SU-DHL-6 (cell line): ENCODE measurements at regions not wholly inside any gene's neighbourhood (a gene's known extent, or its start where the extent isn't known, plus 50 kb on each side); places are given as distances from the start of the nearest gene placed in this dataset.

Experiments used
- H2AFZ ChIP-seq: fragments of 200-600 bp; sonication (generic); 2 replicates; pipeline ENCODE4 v1.6.1; 2014; ENCODE audit warnings: low read depth, mild to moderate bottlenecking, moderate library complexity, mixed read lengths, antibody characterized with exemption, low read length; ENCODE audit not compliant: severe bottlenecking
- H3F3A ChIP-seq: fragments of 200-600 bp; shearing (Covaris generic); 2 replicates; pipeline ENCODE4 v1.6.0; 2016; ENCODE audit warnings: antibody characterized with exemption, mild to moderate bottlenecking; ENCODE audit not compliant: insufficient read depth
- H3K27ac ChIP-seq: fragments of 200-600 bp; sonication (generic); 2 replicates; pipeline ENCODE4 v1.5.1; 2016; ENCODE audit warnings: low read depth, mild to moderate bottlenecking, low read length, moderate library complexity, mixed read lengths
- H3K27me3 ChIP-seq: fragments of 200-600 bp; sonication (generic), shearing (Covaris generic); 2 replicates; pipeline ENCODE4 v1.6.0; 2014; ENCODE audit warnings: mild to moderate bottlenecking, low read length
- H3K36me3 ChIP-seq: fragments of 200-600 bp; sonication (generic); 2 replicates; pipeline ENCODE4 v1.6.1; 2014; ENCODE audit warnings: mild to moderate bottlenecking, low read length, mixed read lengths
- H3K4me2 ChIP-seq: fragments of 300-600, 200-600 bp; shearing (Covaris generic), sonication (generic); 2 replicates; pipeline ENCODE4 v1.6.0; 2014; ENCODE audit warnings: low read length, low read depth, mild to moderate bottlenecking; ENCODE audit not compliant: poor library complexity, severe bottlenecking
- H3K4me3 ChIP-seq: fragments of 200-600 bp; sonication (generic); 2 replicates; pipeline ENCODE4 v1.5.1; 2014; ENCODE audit warnings: antibody characterized with exemption, low read length, mild to moderate bottlenecking, mixed read lengths; ENCODE audit not compliant: insufficient read depth, poor library complexity, severe bottlenecking
- H3K79me2 ChIP-seq: fragments of 200-600 bp; sonication (generic); 2 replicates; pipeline ENCODE4 v1.6.1; 2014; ENCODE audit warnings: mild to moderate bottlenecking, low read length, moderate library complexity; ENCODE audit not compliant: insufficient read depth
- H3K9ac ChIP-seq: fragments of 200-600 bp; sonication (generic); 2 replicates; pipeline ENCODE4 v1.7.0; 2014; ENCODE audit warnings: mild to moderate bottlenecking, low read length
- H3K9me2 ChIP-seq: fragments of 200-600 bp; sonication (generic); replicated peaks from 2 replicates; pipeline ENCODE4 v1.6.1; 2014; ENCODE audit warnings: low read length; ENCODE audit not compliant: insufficient read depth
- H3K9me3 ChIP-seq: fragments of 200-600 bp; sonication (generic); 2 replicates; pipeline ENCODE4 v1.6.1; 2014; ENCODE audit warnings: low read length, mixed read lengths; ENCODE audit not compliant: insufficient read depth
- H4K20me1 ChIP-seq: fragments of 200-600 bp; sonication (generic); 2 replicates; pipeline ENCODE4 v1.6.1; 2014; ENCODE audit warnings: low read depth, mild to moderate bottlenecking, antibody characterized with exemption, low read length, moderate library complexity, mixed read lengths
- CTCF ChIP-seq: fragments of 200-600 bp; sonication (generic); IDR thresholded peaks from one replicate; pipeline ENCODE4 v1.5.1; 2017; ENCODE audit warnings: antibody characterized with exemption, mild to moderate bottlenecking, low read length, moderate library complexity; ENCODE audit not compliant: insufficient read depth, poor library complexity, severe bottlenecking
- EZH2phosphoT487 ChIP-seq: fragments of 200-600 bp; sonication (generic), shearing (Covaris generic); conservative IDR thresholded peaks from 2 replicates; pipeline ENCODE4 v1.6.1; 2018; ENCODE audit warnings: mild to moderate bottlenecking, antibody characterized with exemption, low read length, moderate library complexity, mixed read lengths

GRCh38 chr1:62937634-62938296 lies 153.8 kb downstream of the ATG4C start:
- Histone ChIP-seq H3K4me2 (no peak overlapping the region), H3K27ac (no peak overlapping the region), H2AFZ (no peak overlapping the region), H3K27me3 (no peaks in the 10 kb centered on the region), H3F3A (no peaks in the 10 kb centered on the region), H3K9ac (no peak overlapping the region), H3K9me2 (no peaks in the 10 kb centered on the region), H4K20me1 (no peaks in the 10 kb centered on the region), H3K9me3 (no peaks in the 10 kb centered on the region), H3K4me3 (no peak overlapping the region), H3K79me2 (no peaks in the 10 kb centered on the region), H3K36me3 (no peaks in the 10 kb centered on the region)
- TF ChIP-seq CTCF (no peak), EZH2phosphoT487 (no peak)

GRCh38 chr1:62941780-62942179 lies 157.8 kb downstream of the ATG4C start:
- no peak overlapping the region for H3K4me3 ChIP-seq
- H4K20me1 ChIP-seq, result no peaks in the 10 kb centered on the region
- H3K4me2 ChIP-seq, result no peak overlapping the region
- H3K27me3 ChIP-seq, result no peaks in the 10 kb centered on the region
- H3K9ac ChIP-seq, result no peak overlapping the region
- no peak overlapping the region for H3K27ac ChIP-seq
- H2AFZ ChIP-seq, result no peak overlapping the region
- no peaks in the 10 kb centered on the region for H3K79me2 ChIP-seq
- no peaks in the 10 kb centered on the region for H3K36me3 ChIP-seq
- TF ChIP-seq CTCF (no peak), EZH2phosphoT487 (no peak)
- no peaks in the 10 kb centered on the region for H3K9me3 ChIP-seq
- no peaks in the 10 kb centered on the region for H3F3A ChIP-seq
- H3K9me2 ChIP-seq, result no peaks in the 10 kb centered on the region

- no peak overlapping the region for H2AFZ ChIP-seq
- no peak overlapping the region for H3K9ac ChIP-seq
- TF ChIP-seq EZH2phosphoT487 (no peak), CTCF (no peak)
- no peaks in the 10 kb centered on the region for H3K27me3 ChIP-seq
- no peaks in the 10 kb centered on the region for H3K36me3 ChIP-seq
- no peaks in the 10 kb centered on the region for H3F3A ChIP-seq
- no peaks in the 10 kb centered on the region for H3K9me3 ChIP-seq
- H3K27ac ChIP-seq, result no peak overlapping the region
- no peaks in the 10 kb centered on the region for H3K79me2 ChIP-seq
- H3K9me2 ChIP-seq, result no peaks in the 10 kb centered on the region
- H3K4me3 ChIP-seq, result no peak overlapping the region
- H4K20me1 ChIP-seq, result no peaks in the 10 kb centered on the region
- no peak overlapping the region for H3K4me2 ChIP-seq
These were observed 162.6 kb downstream of the ATG4C start for GRCh38 chr1:62946511-62946910.
